GM23248 (cell line): ENCODE measurements at regions not wholly inside any gene's neighbourhood (a gene's known extent, or its start where the extent isn't known, plus 50 kb on each side); places are given as distances from the start of the nearest gene placed in this dataset.

Experiments
- DNase-seq: peaks from one replicate; pipeline ENCODE4 v3.0.0-alpha.2; 2015
- H2AFZ ChIP-seq: fragments of 200-600 bp; sonication (generic); 2 replicates; pipeline ENCODE4 v1.6.1; 2016; ENCODE audit warnings: antibody characterized with exemption
- H3F3A ChIP-seq: fragments of 200-600 bp; sonication (generic); 2 replicates; pipeline ENCODE4 v1.6.1; 2016; ENCODE audit warnings: mild to moderate bottlenecking, antibody characterized with exemption, mixed run types; ENCODE audit not compliant: insufficient read depth
- H3K27ac ChIP-seq: fragments of 200-600 bp; sonication (generic); 2 replicates; pipeline ENCODE4 v1.5.1; 2016; ENCODE audit warnings: mild to moderate bottlenecking
- H3K27me3 ChIP-seq: fragments of 200-600 bp; sonication (generic); replicated peaks from 2 replicates; pipeline ENCODE4 v1.6.1; 2016; ENCODE audit warnings: mild to moderate bottlenecking; ENCODE audit not compliant: insufficient read depth
- H3K36me3 ChIP-seq: fragments of 200-600 bp; sonication (generic); 2 replicates; pipeline ENCODE4 v1.6.1; 2016; ENCODE audit warnings: low read depth, mild to moderate bottlenecking
- H3K4me1 ChIP-seq: fragments of 200-600 bp; sonication (generic); 2 replicates; pipeline ENCODE4 v1.6.1; 2016; ENCODE audit warnings: mild to moderate bottlenecking; ENCODE audit not compliant: insufficient read depth
- H3K4me2 ChIP-seq: fragments of 200-600 bp; sonication (generic); one replicate; pipeline ENCODE4 v1.6.1; 2016; ENCODE audit warnings: mild to moderate bottlenecking; ENCODE audit not compliant: unreplicated experiment
- H3K4me3 ChIP-seq: fragments of 200-600 bp; sonication (generic); 2 replicates; pipeline ENCODE4 v1.5.1; 2016; ENCODE audit warnings: mild to moderate bottlenecking
- H3K79me2 ChIP-seq: fragments of 200-600 bp; sonication (generic); 2 replicates; pipeline ENCODE4 v1.6.1; 2016; ENCODE audit warnings: mild to moderate bottlenecking; ENCODE audit not compliant: insufficient read depth
- H3K9ac ChIP-seq: fragments of 200-600 bp; sonication (generic); 2 replicates; pipeline ENCODE4 v1.6.1; 2016; ENCODE audit warnings: mild to moderate bottlenecking
- H3K9me2 ChIP-seq: fragments of 200-600 bp; sonication (generic); 2 replicates; pipeline ENCODE4 v1.6.1; 2016; ENCODE audit warnings: mixed run types, mild to moderate bottlenecking, moderate library complexity; ENCODE audit not compliant: insufficient read depth
- H3K9me3 ChIP-seq: fragments of 200-600 bp; sonication (generic); one replicate; pipeline ENCODE4 v1.6.1; 2017; ENCODE audit warnings: low read depth
- H4K20me1 ChIP-seq: fragments of 200-600 bp; sonication (generic); 2 replicates; pipeline ENCODE4 v1.6.0; 2016; ENCODE audit not compliant: insufficient read depth
- EZH2 ChIP-seq: fragments of 200-600 bp; sonication (generic); IDR thresholded peaks from 2 replicates; pipeline ENCODE4 v1.6.1; 2018; ENCODE audit warnings: antibody characterized with exemption, mild to moderate bottlenecking; ENCODE audit not compliant: insufficient read depth, poor library complexity, severe bottlenecking
- EZH2phosphoT487 ChIP-seq: fragments of 200-600 bp; sonication (generic); IDR thresholded peaks from 2 replicates; pipeline ENCODE4 v1.6.1; 2018; ENCODE audit warnings: antibody characterized with exemption, moderate library complexity, mild to moderate bottlenecking, low read depth; ENCODE audit not compliant: insufficient read depth
- WGBS, 2 experiments: methylation state at CpG; one replicate each; pipeline ENCODE4 v1.1.6; 2015 to 2017; ENCODE audit warnings: low lambda C conversion rate in 2 of 2, low coverage in 1 of 2; ENCODE audit errors: missing lambda C conversion rate in 2 of 2; 5-methylcytosine and 5-hydroxymethylcytosine counted together
- in situ Hi-C: fragments of 300-500 bp; cut with MboI; formaldehyde crosslinking; loops from 2 replicates; pipeline ENCODE4 v1.15.0; 2020

GRCh38 chr2:16325016-16325975, 340.3 kb downstream of the CYRIA start:
- no peaks in the 10 kb centered on the region for H3K4me1 ChIP-seq

GRCh38 chr2:16324544-16324937, 341.1 kb downstream of the CYRIA start:
- no peaks in the 10 kb centered on the region for H3F3A ChIP-seq
- H3K4me3 ChIP-seq: no peak overlapping the region
- H3K27ac ChIP-seq: no peak overlapping the region
- no peaks in the 10 kb centered on the region for H3K36me3 ChIP-seq
- no peaks in the 10 kb centered on the region for H3K9me2 ChIP-seq
- no peaks in the 10 kb centered on the region for H3K4me1 ChIP-seq
- TF ChIP-seq EZH2 (no peak), EZH2phosphoT487 (no peak)
- H3K4me2 ChIP-seq: no peak overlapping the region
- H3K9me3 ChIP-seq: no peaks in the 10 kb centered on the region
- H3K79me2 ChIP-seq: no peaks in the 10 kb centered on the region
- H2AFZ ChIP-seq: no peak overlapping the region
- H4K20me1 ChIP-seq: no peaks in the 10 kb centered on the region
- no peaks in the 10 kb centered on the region for H3K27me3 ChIP-seq
- no peak overlapping the region for H3K9ac ChIP-seq
- in situ Hi-C loops: no loop called here
- DNase-seq: no peak

More at GRCh38 chr2:16325016-16325975, 340.3 kb downstream of the CYRIA start:
- no peak overlapping the region for H3K4me2 ChIP-seq
- TF ChIP-seq EZH2 (no peak), EZH2phosphoT487 (no peak)
- no peaks in the 10 kb centered on the region for H3K9me2 ChIP-seq
- H3K27ac ChIP-seq: no peak overlapping the region
- H3K27me3 ChIP-seq: no peaks in the 10 kb centered on the region
- H3K9ac ChIP-seq: no peak overlapping the region
- no peaks in the 10 kb centered on the region for H4K20me1 ChIP-seq
- no peaks in the 10 kb centered on the region for H3K9me3 ChIP-seq
- H3K4me3 ChIP-seq: no peak overlapping the region
- DNase-seq: no peak
- H2AFZ ChIP-seq: no peak overlapping the region
- in situ Hi-C loops: no loop called here
- H3F3A ChIP-seq: no peaks in the 10 kb centered on the region
- no peaks in the 10 kb centered on the region for H3K36me3 ChIP-seq
- no peaks in the 10 kb centered on the region for H3K79me2 ChIP-seq
- 31 to 34% methylated on average over 14 of the region's 14 CpGs for WGBS, 2 experiments

- DNase-seq: no peak
- 15 to 20% methylated on average over 9 of the region's 9 CpGs for WGBS, 2 experiments
- in situ Hi-C loops: no loop called here
- Histone ChIP-seq H3K4me3 (no peak overlapping the region), H3K27ac (no peak overlapping the region), H2AFZ (no peak overlapping the region), H3K9ac (no peak overlapping the region), H3F3A (no peaks in the 10 kb centered on the region), H3K4me1 (no peaks in the 10 kb centered on the region), H3K36me3 (no peaks in the 10 kb centered on the region), H3K27me3 (no peaks in the 10 kb centered on the region), H3K4me2 (no peak overlapping the region), H4K20me1 (no peaks in the 10 kb centered on the region), H3K9me2 (no peaks in the 10 kb centered on the region), H3K9me3 (no peaks in the 10 kb centered on the region), H3K79me2 (no peaks in the 10 kb centered on the region)
- no peak for TF ChIP-seq EZH2
- no peak for TF ChIP-seq EZH2phosphoT487
These were observed 341.8 kb downstream of the CYRIA start for GRCh38 chr2:16323551-16324543.

GRCh38 chr2:16323126-16323520, 342.5 kb downstream of the CYRIA start:
- H3K4me2 ChIP-seq: no peak overlapping the region
- H3K79me2 ChIP-seq: no peaks in the 10 kb centered on the region
- no peak overlapping the region for H3K4me3 ChIP-seq
- no peaks in the 10 kb centered on the region for H3K36me3 ChIP-seq
- H2AFZ ChIP-seq: no peak overlapping the region
- DNase-seq: no peak
- 37 to 47% methylated on average over 4 of the region's 4 CpGs for WGBS, 2 experiments
- no peaks in the 10 kb centered on the region for H3K27me3 ChIP-seq
- H4K20me1 ChIP-seq: no peaks in the 10 kb centered on the region
- TF ChIP-seq EZH2phosphoT487 (no peak), EZH2 (no peak)
- H3K9me3 ChIP-seq: no peaks in the 10 kb centered on the region
- H3K9ac ChIP-seq: no peak overlapping the region
- H3K27ac ChIP-seq: no peak overlapping the region
- no peaks in the 10 kb centered on the region for H3F3A ChIP-seq
- no peaks in the 10 kb centered on the region for H3K9me2 ChIP-seq
- in situ Hi-C loops: no loop called here
- H3K4me1 ChIP-seq: no peaks in the 10 kb centered on the region
